A549 (cell line): ENCODE measurements at regions not wholly inside any gene's neighbourhood (a gene's known extent, or its start where the extent isn't known, plus 50 kb on each side); places are given as distances from the start of the nearest gene placed in this dataset.

Experiments used
- ATAC-seq, 2 experiments: fragments of 200-7000 bp in 1 of 2; fragments of >200 bp in 1 of 2; cut with Nextera tagmentation in 1 of 2; cut with Tn5 transposase in 1 of 2; 3 replicates each; pipeline versions ENCODE4 v1.8.0 to v1.9.1; 2018 to 2020; ENCODE audit warnings: mild to moderate bottlenecking in 1 of 2, moderate library complexity in 1 of 2
- CTCF ChIA-PET: fragments of 300-600 bp; sonication (Branson Sonifier 250); formaldehyde crosslinking; extraction: SDS; loops from one replicate; lab custom pipeline; 2021; ENCODE audit warnings: antibody characterized with exemption, inconsistent platforms; lab: Yijun Ruan, JAX
- POLR2A ChIA-PET: fragments of 350-600 bp; formaldehyde crosslinking; extraction: SDS; loops from one replicate; lab custom pipeline; 2021; ENCODE audit warnings: antibody characterized with exemption, inconsistent platforms; lab: Yijun Ruan, JAX
- DNase-seq, 2 experiments: peaks; one replicate each; pipeline versions ENCODE4 v3.0.0 to v3.0.0-alpha.2; 2011 to 2016; ENCODE audit warnings: low read depth in 1 of 2, low spot score in 1 of 2
- FAIRE-seq: peaks from 2 replicates; lab custom pipeline; 2011; peaks lifted over from hg19 to GRCh38; lab: Jason Lieb, UNC
- H3K27ac ChIP-seq, 2 experiments: fragments of >200 bp; sonication (Bioruptor Twin); formaldehyde crosslinking; 3 replicates each; pipeline ENCODE4 v1.5.1; 2016 to 2017
- H3K4me1 ChIP-seq: fragments of >200 bp; sonication (Bioruptor Twin); formaldehyde crosslinking; 3 replicates; pipeline ENCODE4 v1.6.1; 2016
- H3K4me2 ChIP-seq: fragments of >200 bp; sonication (Bioruptor Twin); formaldehyde crosslinking; 3 replicates; pipeline ENCODE4 v1.6.1; 2016
- H3K4me3 ChIP-seq: fragments of >200 bp; sonication (Bioruptor Twin); formaldehyde crosslinking; 3 replicates; pipeline ENCODE4 v1.5.1; 2016
- H3K9me3 ChIP-seq: fragments of >200 bp; sonication (Bioruptor Twin); formaldehyde crosslinking; 3 replicates; pipeline ENCODE4 v1.6.1; 2016
- CBX2 ChIP-seq: fragments of 200-600 bp; sonication (generic); IDR thresholded peaks from 2 replicates; pipeline ENCODE4 v1.6.1; 2016; ENCODE audit warnings: low read depth, mild to moderate bottlenecking, borderline replicate concordance
- EHF ChIP-seq: fragments of 250-450 bp; sonication (Bioruptor Pico); IDR thresholded peaks from 2 replicates; pipeline ENCODE4 v1.5.0; 2020; ENCODE audit warnings: mild to moderate bottlenecking
- ELK1 ChIP-seq: fragments of 150-350 bp; IDR thresholded peaks from 2 replicates; pipeline ENCODE4 v1.6.1; 2014; ENCODE audit warnings: low read depth, mild to moderate bottlenecking, low read length
- FOXS1 ChIP-seq: fragments of 250-450 bp; sonication (Bioruptor Pico); IDR thresholded peaks from 2 replicates; pipeline ENCODE4 v1.5.0; 2020; ENCODE audit warnings: mild to moderate bottlenecking, moderate library complexity
- GATA3 ChIP-seq: IDR thresholded peaks from 2 replicates; pipeline ENCODE4 v1.6.1; 2012; ENCODE audit warnings: borderline replicate concordance
- HOXB5 ChIP-seq: fragments of 250-450 bp; sonication (Bioruptor Pico); IDR thresholded peaks from 2 replicates; pipeline ENCODE4 v1.5.0; 2020; ENCODE audit warnings: mild to moderate bottlenecking, moderate library complexity
- MAZ ChIP-seq: fragments of 150-350 bp; IDR thresholded peaks from 2 replicates; pipeline ENCODE4 v1.6.1; 2014; ENCODE audit warnings: antibody characterized with exemption, low read depth, low read length, borderline replicate concordance
- NFE2L2 ChIP-seq: fragments of 150-350 bp; conservative IDR thresholded peaks from 2 replicates; pipeline ENCODE4 v1.6.1; 2014; ENCODE audit warnings: low read length
- POLR2A ChIP-seq: IDR thresholded peaks from 2 replicates; pipeline ENCODE4 v1.6.1; 2012; ENCODE audit warnings: mild to moderate bottlenecking, low read length
- TP53 ChIP-seq: fragments of 250-450 bp; sonication (Bioruptor Pico); IDR thresholded peaks from 2 replicates; pipeline ENCODE4 v1.5.0; 2021; ENCODE audit warnings: mild to moderate bottlenecking, moderate library complexity
- ZC3H11A ChIP-seq: fragments of 450-650 bp; IDR thresholded peaks from 2 replicates; pipeline ENCODE4 v1.6.1; 2014; ENCODE audit warnings: antibody characterized with exemption, mild to moderate bottlenecking
- ZFP36 ChIP-seq: fragments of 450-650 bp; IDR thresholded peaks from 2 replicates; pipeline ENCODE4 v1.6.1; 2014; ENCODE audit warnings: borderline replicate concordance; ENCODE audit not compliant: partially characterized antibody
- WGBS: methylation state at CpG from one replicate; pipeline ENCODE4 v1.1.6; 2017; ENCODE audit errors: missing lambda C conversion rate; 5-methylcytosine and 5-hydroxymethylcytosine counted together
- TF ChIP-seq, protein P1 (sequence below): fragments of >200 bp; sonication (Bioruptor Twin); formaldehyde crosslinking; IDR thresholded peaks from 3 replicates; pipeline ENCODE4 v1.6.1; 2016
- TF ChIP-seq, protein P2 (sequence below): fragments of 200-600 bp; sonication (generic); IDR thresholded peaks from 2 replicates; pipeline ENCODE4 v1.6.1; 2016; ENCODE audit warnings: antibody characterized with exemption, mild to moderate bottlenecking, moderate library complexity
- TF ChIP-seq, protein P3 (sequence below): fragments of 250-450 bp; sonication (Bioruptor Pico); IDR thresholded peaks from 2 replicates; pipeline ENCODE4 v1.5.0; 2020; ENCODE audit warnings: low read depth, mild to moderate bottlenecking, moderate library complexity

GRCh38 chr1:58919226-58919958 lies 135.5 kb upstream of the JUN start:
- ChIA-PET POLR2A (no interaction called here), CTCF (interaction anchor here (1.2 to 1.9 kb wide), 3 partner anchors 9 to 611 kb away, joined by 3 to 4 read pairs (median 3); no protein-coding TSS in a partner anchor)
- DNase-seq, result no peak
- Histone ChIP-seq H3K27ac (peak overlapping the region in 1 of 2 experiments; percentile 39; a peak in 2 of 6 replicates), H3K4me2 (no peak overlapping the region), H3K4me3 (no peak overlapping the region), H3K9me3 (peaks cover 6% of the 10 kb centered on the region), H3K4me1 (0 out of 3 replicates have a peak, but pooled peaks cover 2% of the 10 kb centered on the region)
- FAIRE-seq, result no peak
- TF ChIP-seq MAZ, result no peak
- WGBS, result 87% methylated on average over 9 of the region's 9 CpGs
- ATAC-seq, result no peak

DNA sequence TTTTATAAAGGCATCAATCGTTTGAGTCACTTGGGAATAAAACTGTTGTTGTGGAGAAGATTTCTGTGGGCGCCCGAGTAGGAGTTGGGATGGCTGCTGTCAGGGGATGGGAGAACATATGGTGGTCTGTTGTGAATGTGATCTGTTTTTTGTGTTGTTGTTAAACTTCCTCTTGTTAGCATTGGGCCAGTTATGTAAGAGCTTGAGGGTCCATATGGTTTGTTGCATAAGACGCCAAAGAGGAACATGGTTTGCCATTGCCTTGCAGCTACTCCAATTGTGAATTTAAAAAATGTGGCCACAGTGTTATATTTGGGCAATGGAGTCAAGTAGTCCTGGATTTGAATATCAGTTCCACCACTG lies 136.1 kb upstream of the JUN start:
- Histone ChIP-seq H3K9me3 (peaks cover 4% of the 10 kb centered on the region), H3K4me1 (0 out of 3 replicates have a peak, but pooled peaks cover 2% of the 10 kb centered on the region), H3K4me2 (no peak overlapping the region), H3K27ac (no peak overlapping the region; a peak in 1 of 6 replicates), H3K4me3 (no peak overlapping the region)
- TF ChIP-seq POLR2A (no peak), ELK1 (no peak), HOXB5 (CRISPR knock-in tag) (no peak), CBX2 (no peak), GATA3 (no peak), ZC3H11A (no peak), NFE2L2 (no peak), ZFP36 (no peak)
- TF ChIP-seq, protein P1, sequence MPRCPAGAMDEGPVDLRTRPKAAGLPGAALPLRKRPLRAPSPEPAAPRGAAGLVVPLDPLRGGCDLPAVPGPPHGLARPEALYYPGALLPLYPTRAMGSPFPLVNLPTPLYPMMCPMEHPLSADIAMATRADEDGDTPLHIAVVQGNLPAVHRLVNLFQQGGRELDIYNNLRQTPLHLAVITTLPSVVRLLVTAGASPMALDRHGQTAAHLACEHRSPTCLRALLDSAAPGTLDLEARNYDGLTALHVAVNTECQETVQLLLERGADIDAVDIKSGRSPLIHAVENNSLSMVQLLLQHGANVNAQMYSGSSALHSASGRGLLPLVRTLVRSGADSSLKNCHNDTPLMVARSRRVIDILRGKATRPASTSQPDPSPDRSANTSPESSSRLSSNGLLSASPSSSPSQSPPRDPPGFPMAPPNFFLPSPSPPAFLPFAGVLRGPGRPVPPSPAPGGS, result no peak
- TF ChIP-seq, protein P2, sequence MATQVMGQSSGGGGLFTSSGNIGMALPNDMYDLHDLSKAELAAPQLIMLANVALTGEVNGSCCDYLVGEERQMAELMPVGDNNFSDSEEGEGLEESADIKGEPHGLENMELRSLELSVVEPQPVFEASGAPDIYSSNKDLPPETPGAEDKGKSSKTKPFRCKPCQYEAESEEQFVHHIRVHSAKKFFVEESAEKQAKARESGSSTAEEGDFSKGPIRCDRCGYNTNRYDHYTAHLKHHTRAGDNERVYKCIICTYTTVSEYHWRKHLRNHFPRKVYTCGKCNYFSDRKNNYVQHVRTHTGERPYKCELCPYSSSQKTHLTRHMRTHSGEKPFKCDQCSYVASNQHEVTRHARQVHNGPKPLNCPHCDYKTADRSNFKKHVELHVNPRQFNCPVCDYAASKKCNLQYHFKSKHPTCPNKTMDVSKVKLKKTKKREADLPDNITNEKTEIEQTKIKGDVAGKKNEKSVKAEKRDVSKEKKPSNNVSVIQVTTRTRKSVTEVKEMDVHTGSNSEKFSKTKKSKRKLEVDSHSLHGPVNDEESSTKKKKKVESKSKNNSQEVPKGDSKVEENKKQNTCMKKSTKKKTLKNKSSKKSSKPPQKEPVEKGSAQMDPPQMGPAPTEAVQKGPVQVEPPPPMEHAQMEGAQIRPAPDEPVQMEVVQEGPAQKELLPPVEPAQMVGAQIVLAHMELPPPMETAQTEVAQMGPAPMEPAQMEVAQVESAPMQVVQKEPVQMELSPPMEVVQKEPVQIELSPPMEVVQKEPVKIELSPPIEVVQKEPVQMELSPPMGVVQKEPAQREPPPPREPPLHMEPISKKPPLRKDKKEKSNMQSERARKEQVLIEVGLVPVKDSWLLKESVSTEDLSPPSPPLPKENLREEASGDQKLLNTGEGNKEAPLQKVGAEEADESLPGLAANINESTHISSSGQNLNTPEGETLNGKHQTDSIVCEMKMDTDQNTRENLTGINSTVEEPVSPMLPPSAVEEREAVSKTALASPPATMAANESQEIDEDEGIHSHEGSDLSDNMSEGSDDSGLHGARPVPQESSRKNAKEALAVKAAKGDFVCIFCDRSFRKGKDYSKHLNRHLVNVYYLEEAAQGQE, result no peak
- ChIA-PET CTCF (interaction anchor here (1.2 to 1.9 kb wide), 3 partner anchors 9 to 610 kb away, joined by 3 to 4 read pairs (median 3); no protein-coding TSS in a partner anchor), POLR2A (no interaction called here)
- DNase-seq (no peak), FAIRE-seq (no peak), ATAC-seq (no peak)
- 87% methylated on average over 4 of the region's 4 CpGs for WGBS

- TF ChIP-seq FOXS1 (no peak), EHF (CRISPR knock-in tag) (no peak), ELK1 (no peak), TP53 (CRISPR knock-in tag) (no peak)
- TF ChIP-seq, protein P3, sequence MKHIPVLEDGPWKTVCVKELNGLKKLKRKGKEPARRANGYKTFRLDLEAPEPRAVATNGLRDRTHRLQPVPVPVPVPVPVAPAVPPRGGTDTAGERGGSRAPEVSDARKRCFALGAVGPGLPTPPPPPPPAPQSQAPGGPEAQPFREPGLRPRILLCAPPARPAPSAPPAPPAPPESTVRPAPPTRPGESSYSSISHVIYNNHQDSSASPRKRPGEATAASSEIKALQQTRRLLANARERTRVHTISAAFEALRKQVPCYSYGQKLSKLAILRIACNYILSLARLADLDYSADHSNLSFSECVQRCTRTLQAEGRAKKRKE, result no peak
These were observed 137.5 kb upstream of the JUN start for GRCh38 chr1:58921342-58921741.

More at GRCh38 chr1:58921342-58921741, 137.5 kb upstream of the JUN start:
- H3K4me2 ChIP-seq, result no peak overlapping the region
- ATAC-seq, result no peak
- 93% methylated on average over 3 of the region's 3 CpGs for WGBS
- ChIA-PET POLR2A (no interaction called here), CTCF (no interaction called here)
- no peak for DNase-seq
- 0 out of 3 replicates have a peak, but pooled peaks cover 2% of the 10 kb centered on the region for H3K4me1 ChIP-seq
- no peak overlapping the region for H3K27ac ChIP-seq
- FAIRE-seq, result no peak
- H3K4me3 ChIP-seq, result no peak overlapping the region
- H3K9me3 ChIP-seq, result no peaks in the 10 kb centered on the region
